ENCODE measurements at regions not wholly inside any gene's neighbourhood (a gene's known extent, or its start where the extent isn't known, plus 50 kb on each side); places are given as distances from the start of the nearest gene placed in this dataset.

DNA sequence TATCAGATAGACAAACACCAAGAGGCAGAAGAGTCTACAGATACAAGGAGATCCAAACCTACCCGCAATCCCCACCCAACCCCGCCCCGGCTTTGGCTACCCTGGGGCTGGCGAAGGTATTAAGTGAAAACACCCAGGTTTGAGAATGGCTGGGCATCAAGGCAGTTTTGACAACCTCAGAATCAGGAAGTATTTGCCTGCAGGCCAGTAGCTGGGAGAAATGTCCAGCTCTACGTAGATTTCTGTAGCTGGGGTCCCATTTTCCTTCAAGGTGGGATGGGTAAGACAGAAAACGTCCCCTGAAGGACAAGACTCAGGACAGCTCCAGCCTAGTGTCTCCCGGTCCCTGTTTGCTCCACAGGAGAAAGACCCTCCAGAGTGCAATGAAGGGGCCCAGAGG is 101.8 kb upstream of the ERG start:
- TF ChIP-seq CTCF (IDR thresholded peaks at IDR 0.05) (no peak), POLR2A (IDR thresholded peaks at IDR 0.05) (no peak)
